ENCODE measurements at regions not wholly inside any gene's neighbourhood (a gene's known extent, or its start where the extent isn't known, plus 50 kb on each side); places are given as distances from the start of the nearest gene placed in this dataset.
"Not testable (repeated sequence)": the region's sequence is repeated elsewhere in the genome, so short reads cannot be mapped to it uniquely, and the experiment has no call there.

- not testable (repeated sequence) for DNase-seq
Observed at GRCh38 chr2:114018464-114018863, 128.6 kb downstream of the ACTR3 start.

- DNase-seq, result no peak
Observed at GRCh38 chr2:114020668-114021067, 130.8 kb downstream of the ACTR3 start.

- DNase-seq, result no peak
Observed at GRCh38 chr2:114022360-114023085, 132.6 kb downstream of the ACTR3 start.

- no peak for DNase-seq
Observed at GRCh38 chr2:114024326-114024725, 134.4 kb downstream of the ACTR3 start.

GRCh38 chr2:114025030-114025429, 135.1 kb downstream of the ACTR3 start:
- no peak for DNase-seq

- DNase-seq, result no peak
Observed at GRCh38 chr2:114027437-114027836, 137.5 kb downstream of the ACTR3 start.

- DNase-seq, result no peak
Observed at GRCh38 chr2:114031605-114032505, 142.0 kb downstream of the ACTR3 start.

- no peak for DNase-seq
Observed at GRCh38 chr2:114032705-114033104, 142.8 kb downstream of the ACTR3 start.

- DNase-seq, result no peak
Observed at GRCh38 chr2:114034742-114035141, 144.9 kb downstream of the ACTR3 start.

- no peak for DNase-seq
Observed at GRCh38 chr2:114038710-114039109, 148.8 kb downstream of the ACTR3 start.

GRCh38 chr2:114039677-114040076, 149.8 kb downstream of the ACTR3 start:
- DNase-seq, result no peak

- DNase-seq, result no peak
Observed at GRCh38 chr2:114040826-114041225, 150.9 kb downstream of the ACTR3 start.

- DNase-seq, result no peak
Observed at GRCh38 chr2:114044985-114045384, 155.1 kb downstream of the ACTR3 start.

- no peak for DNase-seq
Observed at GRCh38 chr2:114046373-114046772, 156.5 kb downstream of the ACTR3 start.

GRCh38 chr2:114046866-114047435, 157.1 kb downstream of the ACTR3 start:
- no peak for DNase-seq

GRCh38 chr2:114049280-114049679, 159.4 kb downstream of the ACTR3 start:
- no peak for DNase-seq

GRCh38 chr2:114049826-114050225, 159.9 kb downstream of the ACTR3 start:
- DNase-seq, result no peak

- no peak for DNase-seq
Observed at GRCh38 chr2:114056294-114057143, 166.6 kb downstream of the ACTR3 start.

GRCh38 chr2:114057638-114058037, 167.7 kb downstream of the ACTR3 start:
- no peak for DNase-seq

- no peak for DNase-seq
Observed at GRCh38 chr2:114061566-114062098, 171.7 kb downstream of the ACTR3 start.

GRCh38 chr2:114063346-114063745, 173.5 kb downstream of the ACTR3 start:
- no peak for DNase-seq

- DNase-seq, result no peak
Observed at GRCh38 chr2:114065731-114066130, 175.8 kb downstream of the ACTR3 start.

Data from T-helper 2 cell (primary cell).